Glomerular visceral epithelial cell (primary cell): ENCODE measurements at regions not wholly inside any gene's neighbourhood (a gene's known extent, or its start where the extent isn't known, plus 50 kb on each side); places are given as distances from the start of the nearest gene placed in this dataset.

ENCODE experiments used
- DNase-seq: peaks from one replicate; pipeline ENCODE4 v3.0.0-alpha.2; 2016; ENCODE audit errors: extremely low spot score

DNA sequence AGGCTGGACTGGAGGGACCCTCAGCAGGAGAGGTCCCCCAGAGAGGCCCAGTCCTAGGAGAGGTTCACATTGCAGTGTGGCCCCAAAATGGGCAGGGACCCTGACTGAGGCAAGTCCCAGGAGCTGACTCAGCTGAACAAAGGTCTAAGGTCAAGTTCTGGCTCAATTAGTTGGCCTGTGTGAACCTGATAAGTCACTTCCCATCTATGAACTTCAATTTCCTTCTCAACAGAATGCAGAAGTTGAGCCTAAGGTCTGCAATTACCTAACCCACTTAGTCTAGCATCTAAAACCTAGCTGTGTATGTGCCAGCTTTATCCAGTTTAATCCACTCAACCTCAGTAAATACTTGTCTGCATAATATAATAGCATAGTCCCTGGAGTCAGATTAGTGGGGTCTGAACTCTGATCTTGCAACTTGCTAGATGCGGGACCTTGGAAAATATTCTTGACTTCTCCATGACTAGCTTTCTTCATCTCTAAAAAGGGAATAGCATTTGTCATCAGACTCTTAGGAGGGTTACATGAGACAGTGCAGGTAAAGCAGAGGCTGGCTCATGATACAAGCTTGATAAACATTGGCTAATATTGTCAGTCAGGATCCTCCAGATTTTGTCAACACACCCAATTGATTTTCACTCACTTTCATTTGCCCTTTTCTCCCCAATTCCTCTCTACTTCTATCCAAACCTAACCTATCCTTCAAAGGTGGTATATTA, 465.5 kb downstream of the INSC start:
- DNase-seq: no peak

DNA sequence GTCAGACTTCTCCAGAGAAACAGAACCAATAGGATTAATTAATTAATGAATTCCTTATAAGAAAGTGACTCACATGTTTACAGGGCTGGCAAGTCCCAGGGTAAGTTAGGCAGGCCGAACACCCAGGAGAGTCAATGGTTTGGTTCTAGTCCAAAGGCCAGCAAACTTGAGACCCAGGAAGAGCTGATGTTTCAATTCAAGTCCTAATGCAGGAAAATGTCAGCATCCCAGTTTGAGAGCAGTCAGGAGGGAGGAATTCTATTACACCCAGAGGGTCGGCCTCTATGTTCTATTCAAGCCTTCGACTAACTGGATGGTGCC, 466.0 kb downstream of the INSC start:
- no peak for DNase-seq

DNA sequence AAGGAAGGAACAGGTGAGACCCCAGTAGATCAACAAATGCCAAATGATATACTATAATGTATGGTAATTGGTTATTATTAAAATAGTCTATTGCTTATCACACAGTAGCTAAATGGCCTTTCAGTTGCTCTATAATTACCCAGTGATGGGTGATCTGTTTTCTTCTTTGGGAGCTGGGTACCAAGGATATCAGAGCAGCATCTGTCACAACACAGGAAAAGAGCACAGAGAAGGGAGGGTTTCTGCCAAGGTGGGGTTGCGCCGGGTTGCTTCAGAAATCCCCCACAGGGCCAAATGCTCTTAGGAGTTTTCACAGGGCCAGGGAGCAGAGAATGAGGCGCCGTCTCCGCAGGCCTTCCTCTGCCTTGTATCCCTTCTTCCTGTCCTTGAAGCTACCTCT, 469.4 kb downstream of the INSC start:
- no peak for DNase-seq

DNA sequence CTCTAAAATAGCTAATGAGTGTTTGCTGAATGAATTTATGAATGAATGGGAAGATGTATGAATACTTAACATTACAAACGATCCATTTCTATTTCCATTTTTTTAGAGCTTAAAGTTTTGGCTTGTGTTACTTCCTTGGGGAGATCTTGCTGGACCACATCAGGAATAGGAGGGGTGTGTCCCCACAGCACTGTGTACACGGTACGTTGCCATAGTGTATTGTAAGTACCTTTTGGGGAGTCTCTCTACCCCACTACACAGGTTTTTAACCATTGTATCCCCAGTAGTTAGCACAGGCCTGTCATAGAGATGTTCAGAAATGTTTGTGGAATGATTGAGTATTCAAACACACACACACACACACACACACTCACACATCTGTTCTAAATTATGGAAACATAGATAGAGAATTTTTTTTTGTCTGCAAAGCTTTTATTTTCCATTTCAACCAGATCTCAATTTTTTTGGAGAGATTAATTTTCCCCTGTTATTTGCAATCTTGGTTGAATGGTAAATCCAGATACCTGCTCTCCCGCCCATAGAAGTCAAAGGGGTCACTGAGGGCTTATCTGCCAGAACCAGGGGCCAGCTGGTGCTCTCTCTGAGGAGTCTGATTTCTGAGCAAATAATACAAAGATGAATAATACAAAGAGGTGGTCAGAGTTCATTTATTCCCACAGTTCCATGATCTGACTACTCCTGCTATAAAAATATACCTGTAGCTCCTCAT, 471.0 kb downstream of the INSC start:
- no peak for DNase-seq

DNA sequence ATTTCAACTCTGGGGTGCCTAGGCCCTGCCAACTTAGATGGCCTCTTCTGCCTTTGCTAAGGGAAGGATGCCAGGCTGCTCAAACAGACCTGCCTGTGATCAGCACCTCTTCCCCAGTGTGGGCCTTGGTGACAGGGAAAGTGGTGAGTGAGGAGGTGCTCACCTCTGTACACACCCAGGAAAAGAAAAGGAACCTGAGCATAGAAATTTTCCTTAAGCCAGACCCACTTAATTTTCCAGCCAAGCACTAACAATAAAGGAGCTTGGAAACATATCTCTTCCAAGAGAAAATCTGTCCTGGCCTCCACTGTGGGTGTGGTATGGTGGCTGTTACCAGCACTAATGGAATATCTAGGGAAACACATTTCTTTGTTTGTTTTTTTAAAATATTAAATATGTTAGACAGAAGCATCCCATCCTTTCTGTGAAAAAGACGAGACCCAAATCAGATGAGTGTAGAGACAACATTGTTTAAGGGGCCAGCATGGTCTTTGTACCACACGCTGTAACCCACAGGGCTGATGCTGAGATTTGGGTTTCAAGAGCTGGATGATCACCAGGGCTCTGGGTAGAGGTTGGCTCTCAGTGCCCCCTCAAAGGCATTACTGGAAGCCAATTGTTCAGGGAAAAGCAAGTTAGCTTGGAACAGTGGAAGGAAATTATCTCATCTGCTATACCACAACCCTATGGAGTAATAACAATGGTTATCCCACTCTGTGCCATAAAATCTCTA, 472.2 kb downstream of the INSC start:
- DNase-seq: no peak

DNA sequence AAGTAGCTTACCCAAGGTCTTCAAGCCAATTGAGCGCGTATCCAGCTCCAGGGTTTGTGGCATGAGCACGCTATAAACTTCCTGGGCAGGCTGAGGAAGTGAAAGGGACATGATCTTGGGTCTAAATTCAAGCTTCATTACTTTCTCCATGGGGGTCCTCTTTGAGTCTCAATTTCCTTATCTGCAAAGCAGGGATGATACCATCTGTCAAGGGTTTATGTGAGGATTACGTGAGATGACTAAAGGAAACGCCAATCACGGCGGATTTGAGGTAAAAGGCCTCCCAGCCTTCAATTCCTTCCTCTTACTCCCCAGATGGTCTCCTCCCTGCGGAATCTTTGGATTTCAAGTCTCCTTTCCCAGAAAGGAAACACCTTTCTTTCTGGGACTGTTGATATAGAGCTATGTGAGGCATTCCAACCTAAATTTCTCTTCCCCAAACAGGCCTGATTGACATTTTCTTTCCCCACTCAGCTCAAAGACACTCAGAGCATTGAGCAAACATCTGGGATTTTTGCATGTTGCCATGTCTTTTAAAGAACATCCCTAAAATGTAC, 474.4 kb downstream of the INSC start:
- no peak for DNase-seq

DNA sequence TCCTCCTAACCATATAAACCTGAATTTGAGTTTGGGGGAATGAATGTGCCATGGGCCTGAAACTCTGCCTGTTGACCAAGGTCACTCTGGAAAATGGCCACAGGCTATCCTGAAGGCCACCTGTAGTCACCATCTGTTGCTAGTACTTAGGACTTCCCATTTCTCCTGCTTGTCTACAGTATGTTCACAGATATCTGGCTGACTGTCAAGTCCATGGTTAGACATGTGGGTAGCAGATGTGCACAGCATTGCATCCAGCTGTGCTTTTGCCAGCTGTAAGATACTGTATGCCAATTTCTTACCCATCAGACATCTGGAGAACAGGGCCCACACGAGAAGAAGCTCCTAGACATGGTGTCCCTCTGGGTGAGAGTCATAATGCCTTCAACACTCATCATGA, 475.4 kb downstream of the INSC start:
- no peak for DNase-seq

DNA sequence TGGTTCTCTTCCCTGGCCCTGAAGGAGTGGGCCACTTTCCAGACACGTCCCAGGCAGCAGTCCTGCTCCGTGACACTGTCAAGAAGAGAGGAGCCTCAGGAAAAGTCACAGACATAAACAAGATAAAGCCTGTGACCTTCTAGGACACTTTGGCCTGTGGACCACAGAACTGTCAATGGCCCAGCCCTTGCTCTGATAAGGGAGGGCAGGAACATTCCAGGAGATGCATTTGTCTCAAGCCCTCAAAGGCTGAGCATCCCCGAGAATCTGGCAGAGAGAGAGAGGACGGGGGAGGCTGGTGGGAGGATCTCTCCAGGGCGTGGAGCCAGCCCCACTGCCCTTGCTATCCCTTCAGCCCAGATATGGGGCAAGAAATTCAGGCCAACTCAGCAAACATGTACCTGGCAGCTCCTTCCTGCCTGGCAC, 476.4 kb downstream of the INSC start:
- no peak for DNase-seq

DNA sequence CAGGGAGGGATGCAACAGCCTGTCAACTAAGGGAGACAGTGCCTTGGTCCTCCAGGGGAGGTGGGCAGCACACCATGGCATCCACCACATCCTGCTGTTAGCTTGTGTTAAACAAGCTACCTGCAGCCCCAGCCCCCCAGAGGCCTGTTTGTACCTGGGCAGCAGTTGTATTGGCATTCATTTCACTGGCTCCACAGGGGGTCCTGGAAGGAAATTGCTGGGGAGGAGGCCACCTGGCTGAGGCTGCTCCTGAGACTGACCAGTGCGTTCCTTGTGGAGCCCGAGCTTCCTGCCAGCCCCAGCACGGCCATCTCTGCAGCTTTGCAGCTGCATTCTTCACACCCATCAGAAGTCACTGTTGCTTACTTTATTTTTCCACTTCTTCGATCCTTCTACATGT, 479.9 kb downstream of the INSC start:
- no peak for DNase-seq

DNA sequence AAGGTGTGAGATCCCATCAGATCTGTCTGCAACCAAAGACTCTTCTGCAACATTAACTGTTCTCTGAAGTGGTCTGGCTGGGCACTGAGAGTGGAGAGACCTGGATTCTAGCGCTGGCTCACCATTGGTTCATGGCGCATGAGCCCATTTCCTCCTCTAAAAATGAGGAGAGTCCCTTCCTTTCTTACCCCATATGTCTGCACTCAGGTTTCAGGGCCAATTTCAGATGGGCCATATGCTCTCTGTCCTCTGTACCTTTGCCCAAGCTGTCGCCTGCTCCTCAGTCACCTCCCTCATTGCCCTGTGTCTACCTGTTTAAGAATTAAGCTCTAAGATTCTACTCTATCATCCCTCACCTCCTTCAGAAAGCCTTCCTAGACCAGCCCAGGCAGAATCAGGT, 484.7 kb downstream of the INSC start:
- no peak for DNase-seq

DNA sequence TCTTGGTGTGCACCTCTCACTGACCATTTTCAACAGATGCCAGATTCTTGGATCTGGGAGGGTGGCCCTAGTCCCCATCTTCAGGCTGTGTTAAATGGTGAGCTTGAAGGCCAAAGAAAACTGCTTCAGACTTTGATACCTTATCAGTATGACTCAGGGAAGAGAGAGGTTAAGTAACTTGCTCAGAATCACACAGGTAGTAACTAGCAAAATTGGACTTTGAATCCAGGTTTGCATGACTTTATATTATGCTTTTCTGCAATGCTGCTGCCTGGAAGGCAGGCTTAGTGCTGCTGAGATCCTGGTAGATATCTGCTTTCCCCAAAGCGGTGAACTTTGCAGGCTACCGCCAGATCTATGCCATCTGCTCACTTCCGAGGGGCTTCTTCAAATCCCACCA, 487.3 kb downstream of the INSC start:
- DNase-seq: no peak

DNA sequence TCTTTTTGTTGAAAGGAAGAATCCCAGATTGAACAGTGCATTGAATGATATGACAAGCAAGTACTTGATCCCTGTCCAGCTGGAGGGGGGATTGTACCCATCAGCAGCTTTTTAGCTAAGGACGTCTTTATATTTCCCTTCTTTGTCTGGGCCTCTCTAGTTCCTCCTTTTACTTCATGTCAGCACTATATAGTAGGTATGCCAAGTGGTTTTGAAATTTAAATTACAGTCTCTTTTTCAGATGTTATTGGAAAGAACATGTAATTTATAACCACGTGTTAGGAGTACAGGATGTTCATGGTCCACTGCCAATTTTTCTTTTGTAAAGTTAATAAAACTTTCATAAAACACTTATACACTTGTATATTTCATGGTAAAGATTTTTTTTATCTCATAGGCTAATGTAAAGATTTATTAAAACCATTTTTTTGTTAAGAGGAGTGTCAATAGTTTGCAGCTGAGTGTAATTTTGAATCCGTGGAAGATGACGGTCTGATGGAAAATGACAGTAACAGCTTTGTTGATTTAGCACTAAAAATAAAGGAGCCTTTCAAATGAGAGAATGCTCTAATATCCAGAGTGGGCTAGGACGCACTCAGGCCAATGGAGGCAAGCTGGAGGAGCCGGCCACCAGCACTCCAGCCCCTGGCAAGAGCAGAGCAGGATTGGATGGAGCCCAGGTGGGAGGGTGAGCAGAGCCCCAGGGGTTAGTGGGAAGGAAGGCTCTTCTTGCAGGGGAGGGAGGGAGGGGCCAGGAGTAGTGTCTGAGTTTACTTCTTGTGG, 488.3 kb downstream of the INSC start:
- no peak for DNase-seq

DNA sequence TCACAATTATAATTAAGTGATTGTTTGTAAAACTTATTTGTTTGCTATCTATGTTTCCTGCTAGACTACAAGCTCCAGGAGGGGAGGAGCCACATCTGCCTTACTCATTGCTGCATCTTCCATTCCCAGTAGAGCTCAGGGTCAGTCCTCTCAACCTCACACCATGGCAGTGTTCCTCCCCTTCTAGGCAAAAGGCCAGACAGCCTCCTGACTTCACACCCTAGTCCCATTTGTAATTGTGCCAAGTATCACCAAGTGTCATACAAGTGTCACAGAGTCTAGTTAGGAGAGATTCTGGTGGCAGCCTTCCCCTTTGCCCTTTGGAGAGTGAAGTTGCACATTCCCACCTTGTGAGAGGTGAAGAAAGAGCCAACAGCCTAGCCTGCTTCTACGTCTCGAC, 490.4 kb downstream of the INSC start:
- DNase-seq: no peak

DNA sequence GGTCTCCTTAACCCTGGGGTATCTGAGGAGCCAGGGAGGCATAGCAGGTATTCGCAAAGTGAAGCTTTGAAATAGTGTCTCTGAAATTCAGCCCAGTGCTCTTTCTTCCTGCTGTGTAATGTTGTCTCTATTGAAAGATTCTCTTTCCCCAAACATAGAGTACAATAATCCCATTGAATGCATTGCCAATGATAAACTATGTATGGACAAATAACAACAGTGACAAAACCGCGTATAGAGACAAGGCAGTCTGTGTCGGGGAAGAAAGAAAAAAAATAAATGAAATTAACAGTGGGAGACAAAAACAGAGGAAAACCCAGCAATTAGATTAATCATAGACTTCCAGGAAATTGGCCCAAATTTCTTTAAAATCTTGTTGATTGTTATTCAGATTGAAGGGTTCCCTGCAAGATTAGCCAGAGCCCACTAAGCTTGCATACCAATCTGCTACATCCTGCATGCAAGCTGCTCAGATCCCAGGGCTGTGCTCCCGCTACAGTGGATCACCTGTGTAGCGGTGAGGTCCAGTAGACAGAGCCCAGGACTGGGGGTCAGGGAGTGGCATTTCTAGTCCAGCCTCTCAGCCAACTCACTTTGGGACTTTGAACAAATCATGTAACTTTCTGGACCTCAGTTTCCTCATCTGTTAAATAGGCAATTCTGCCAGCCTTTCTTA, 492.8 kb downstream of the INSC start:
- no peak for DNase-seq

DNA sequence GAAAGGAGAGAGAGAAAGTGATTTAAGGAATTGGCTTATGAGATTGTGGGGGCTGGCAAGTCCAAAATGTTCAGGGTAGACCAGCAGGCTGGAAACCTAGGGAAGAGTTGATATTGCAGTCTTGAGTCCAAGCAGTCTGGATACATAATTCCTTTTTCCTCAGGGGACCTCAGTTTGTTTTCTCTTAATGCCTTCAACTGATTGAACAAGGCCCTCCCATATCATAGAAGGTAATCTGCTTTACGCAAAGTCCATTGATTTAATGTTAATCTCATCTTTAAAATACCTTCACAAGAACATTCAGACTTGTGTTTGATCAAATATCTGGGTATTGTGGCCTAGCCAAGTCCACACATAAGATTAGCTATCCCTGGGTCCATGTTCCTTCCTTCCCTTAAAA, 494.7 kb downstream of the INSC start:
- DNase-seq: no peak

DNA sequence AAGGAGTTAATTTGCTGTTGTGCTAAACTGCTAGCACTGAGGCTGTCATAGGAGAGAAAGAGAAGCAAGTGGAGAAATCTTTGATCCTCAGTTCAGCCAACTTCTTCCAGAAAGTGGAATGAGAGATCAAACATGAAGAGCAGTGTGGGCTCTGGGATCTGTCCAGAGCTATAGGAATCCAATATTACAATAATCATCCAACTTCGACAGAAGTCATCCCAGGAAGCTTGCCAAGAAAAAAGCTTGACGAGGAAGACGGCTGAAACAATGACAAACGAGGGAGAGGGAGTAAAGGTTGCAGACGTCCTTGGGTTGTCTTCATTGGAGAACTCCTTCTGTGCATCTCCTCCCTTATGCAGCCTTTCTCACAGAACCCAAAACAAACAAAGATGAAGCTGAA, 496.2 kb downstream of the INSC start:
- DNase-seq: no peak

DNA sequence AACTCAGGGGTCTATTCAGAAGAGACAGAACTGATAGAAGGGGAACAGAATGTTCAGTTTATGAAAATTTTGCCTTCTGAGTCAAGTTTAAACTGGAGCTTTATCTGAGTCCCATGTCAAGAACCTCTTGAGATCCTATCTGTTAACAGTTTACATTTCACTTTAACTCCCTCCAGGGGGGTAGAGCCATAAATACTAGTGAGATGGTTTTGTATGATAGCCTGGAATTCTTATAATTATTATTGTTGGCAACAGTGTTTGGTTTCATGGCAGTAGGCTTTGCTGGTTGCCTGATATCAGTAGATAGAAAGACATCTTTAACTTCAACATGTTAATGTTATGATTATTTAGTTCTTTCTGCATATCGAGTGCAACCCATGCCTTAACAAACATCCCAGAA, 498.5 kb downstream of the INSC start:
- DNase-seq: no peak

DNA sequence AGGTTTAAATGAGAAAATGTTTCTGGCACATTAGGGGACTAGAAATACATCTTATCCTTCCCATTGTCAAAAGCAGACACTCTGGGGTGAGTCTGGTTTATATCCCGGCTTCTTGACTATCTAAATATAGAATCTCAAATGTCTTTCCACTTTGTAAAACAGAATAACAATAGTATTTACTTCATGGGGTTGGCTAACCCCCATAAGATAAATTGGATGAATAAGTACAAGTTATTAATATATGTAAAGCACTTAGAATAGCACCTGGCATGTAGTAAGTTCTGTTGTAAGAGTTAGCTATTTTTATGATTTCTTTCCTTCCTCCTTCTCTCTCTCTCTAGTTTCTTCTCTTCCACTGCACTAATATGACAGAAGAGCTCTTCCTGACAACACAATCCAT, 499.1 kb downstream of the INSC start:
- DNase-seq: no peak

DNA sequence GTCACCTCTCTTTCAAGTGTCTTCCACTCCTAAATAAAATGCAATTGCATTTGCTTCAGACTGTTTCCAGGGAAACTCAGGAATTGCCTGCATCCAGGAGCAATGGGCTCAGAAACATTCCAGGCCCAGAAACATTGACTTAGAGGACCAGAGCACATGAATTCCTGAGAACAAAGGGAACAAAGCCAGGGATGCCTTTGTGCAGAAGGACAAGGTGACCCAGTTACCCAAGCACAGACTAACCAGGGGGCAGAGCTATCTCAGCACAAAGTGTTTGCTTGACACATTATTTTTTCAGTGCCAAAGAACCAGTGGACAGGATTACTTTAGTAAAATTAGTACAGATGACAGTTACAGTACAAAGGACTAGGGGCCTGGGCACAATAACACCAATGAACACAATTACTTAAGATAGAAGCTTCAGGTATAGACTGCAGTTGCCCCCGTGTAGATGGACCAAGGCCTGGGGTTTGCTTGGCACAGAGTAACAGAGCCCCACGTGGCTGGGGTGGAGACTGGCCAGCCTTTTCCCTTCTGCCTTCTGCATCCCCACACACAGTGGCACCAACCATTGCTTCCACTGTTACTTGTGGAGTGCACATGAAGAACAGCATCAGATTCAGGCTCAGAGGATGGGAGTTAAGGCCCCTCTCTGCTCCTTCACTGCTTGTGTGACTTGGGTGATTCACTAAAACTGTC, 500.8 kb downstream of the INSC start:
- DNase-seq: no peak

DNA sequence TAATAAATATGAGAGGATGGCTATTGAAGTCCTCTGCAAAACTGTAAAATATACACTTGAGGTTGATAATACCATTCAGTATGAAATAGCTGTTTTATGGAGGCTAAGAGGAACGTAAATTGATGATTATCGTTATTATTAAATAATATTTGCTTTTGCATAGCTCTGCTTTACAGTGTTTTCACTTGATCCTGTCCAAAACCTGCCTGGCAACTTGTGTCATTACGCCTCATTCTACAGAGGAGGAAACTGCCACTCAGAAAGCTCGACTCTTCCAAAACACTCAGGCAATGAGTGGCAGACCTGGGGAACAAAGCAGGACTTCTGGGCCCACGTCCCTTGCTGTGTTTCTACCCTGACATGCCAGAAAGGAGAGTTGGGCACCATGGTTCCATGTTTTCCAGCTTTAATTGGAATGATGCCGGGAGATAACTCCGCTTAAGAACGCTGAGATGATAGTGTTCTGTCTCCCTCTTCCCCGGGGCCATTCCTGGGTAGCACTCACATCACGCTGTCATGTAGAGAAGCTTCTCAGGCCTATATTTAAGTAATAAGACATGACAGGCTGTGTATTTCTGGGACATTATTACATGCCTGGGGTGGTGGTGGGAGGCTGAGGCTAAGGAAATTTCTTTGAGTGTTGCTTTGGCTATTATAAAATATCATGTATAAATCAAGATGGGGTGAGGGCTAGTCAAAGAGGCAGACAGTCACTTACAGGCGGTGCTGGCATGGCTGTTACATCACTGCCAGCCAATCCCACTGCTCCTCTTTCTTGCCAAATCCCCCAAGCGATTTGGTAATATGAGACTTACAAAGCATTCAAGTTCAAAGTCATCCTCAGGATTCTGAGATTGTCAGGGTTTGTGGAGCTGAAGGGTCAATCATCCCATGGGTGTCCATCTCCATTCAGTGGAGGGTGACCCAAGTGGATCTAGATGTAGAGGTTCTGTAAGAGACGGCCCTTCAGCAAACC, 501.7 kb downstream of the INSC start:
- DNase-seq: no peak
